ENCODE measurements at regions not wholly inside any gene's neighbourhood (a gene's known extent, or its start where the extent isn't known, plus 50 kb on each side); places are given as distances from the start of the nearest gene placed in this dataset.
A peak's percentile ranks its signal among the peaks of the same experiment; 100 is the strongest.
"Not testable (repeated sequence)": the region's sequence is repeated elsewhere in the genome, so short reads cannot be mapped to it uniquely, and the experiment has no call there.

DNA sequence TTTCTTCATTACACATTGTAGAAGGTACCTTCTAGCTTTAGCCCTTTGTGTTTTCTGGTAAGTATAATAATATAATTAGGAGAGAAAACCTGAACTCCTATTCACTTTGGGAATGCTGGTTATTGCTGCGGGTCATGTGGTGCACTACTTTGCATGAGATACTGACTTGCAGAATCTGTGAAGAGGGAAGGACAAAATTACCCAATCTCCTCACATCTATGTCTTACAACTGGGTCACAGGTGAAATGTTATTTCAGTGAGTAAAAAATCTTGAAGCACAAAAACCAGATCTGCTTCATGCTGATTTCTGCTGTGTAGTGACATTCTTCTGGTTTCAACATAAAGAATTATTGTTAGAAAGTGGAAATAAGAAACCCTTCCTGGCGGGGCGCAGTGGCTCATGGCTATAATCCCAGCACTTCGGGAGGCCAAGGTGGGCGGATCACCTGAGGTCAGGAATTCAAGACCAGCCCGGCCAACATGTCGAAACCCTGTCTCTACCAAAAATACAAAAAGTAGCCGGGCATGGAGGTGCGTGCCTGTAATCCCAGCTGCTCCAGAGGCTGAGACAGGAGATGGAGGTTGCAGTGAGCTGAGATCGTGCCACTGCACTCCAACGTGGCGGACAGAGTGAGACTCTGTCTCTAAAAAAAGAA lies 211.0 kb upstream of the REG3G start:
- TF ChIP-seq, protein P1, sequence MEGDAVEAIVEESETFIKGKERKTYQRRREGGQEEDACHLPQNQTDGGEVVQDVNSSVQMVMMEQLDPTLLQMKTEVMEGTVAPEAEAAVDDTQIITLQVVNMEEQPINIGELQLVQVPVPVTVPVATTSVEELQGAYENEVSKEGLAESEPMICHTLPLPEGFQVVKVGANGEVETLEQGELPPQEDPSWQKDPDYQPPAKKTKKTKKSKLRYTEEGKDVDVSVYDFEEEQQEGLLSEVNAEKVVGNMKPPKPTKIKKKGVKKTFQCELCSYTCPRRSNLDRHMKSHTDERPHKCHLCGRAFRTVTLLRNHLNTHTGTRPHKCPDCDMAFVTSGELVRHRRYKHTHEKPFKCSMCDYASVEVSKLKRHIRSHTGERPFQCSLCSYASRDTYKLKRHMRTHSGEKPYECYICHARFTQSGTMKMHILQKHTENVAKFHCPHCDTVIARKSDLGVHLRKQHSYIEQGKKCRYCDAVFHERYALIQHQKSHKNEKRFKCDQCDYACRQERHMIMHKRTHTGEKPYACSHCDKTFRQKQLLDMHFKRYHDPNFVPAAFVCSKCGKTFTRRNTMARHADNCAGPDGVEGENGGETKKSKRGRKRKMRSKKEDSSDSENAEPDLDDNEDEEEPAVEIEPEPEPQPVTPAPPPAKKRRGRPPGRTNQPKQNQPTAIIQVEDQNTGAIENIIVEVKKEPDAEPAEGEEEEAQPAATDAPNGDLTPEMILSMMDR (conservative IDR thresholded peaks at IDR 0.05; ENCODE audit: low read depth, low read length), result no peak
- H3K4me3 ChIP-seq (ENCODE audit: low read depth, low read length), result no peak overlapping the region
- DNase-seq (ENCODE audit: low read depth), result no peak

DNA sequence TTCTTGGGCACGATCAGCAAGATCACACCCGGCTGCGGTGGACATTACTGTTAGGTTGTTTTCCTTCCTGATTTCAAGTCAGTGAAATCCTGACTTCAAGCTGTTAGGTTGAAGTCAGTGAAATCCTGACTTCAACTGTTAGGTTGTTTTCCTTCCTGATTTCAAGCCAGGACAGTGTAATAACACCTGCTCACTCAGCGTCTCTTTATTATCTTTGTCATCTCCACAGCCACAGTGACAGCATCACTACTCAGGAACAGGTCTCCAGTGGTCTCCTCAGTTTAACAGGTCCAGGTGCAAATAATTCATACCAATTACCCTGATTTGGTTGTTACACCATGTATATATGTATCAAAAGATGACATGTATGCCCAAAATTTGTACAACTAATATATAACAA lies 208.1 kb upstream of the REG3G start:
- no peak overlapping the region for H3K4me3 ChIP-seq (ENCODE audit: low read depth, low read length)
- TF ChIP-seq, protein P1 (conservative IDR thresholded peaks at IDR 0.05; ENCODE audit: low read depth, low read length), result no peak
- DNase-seq (ENCODE audit: low read depth), result no peak

DNA sequence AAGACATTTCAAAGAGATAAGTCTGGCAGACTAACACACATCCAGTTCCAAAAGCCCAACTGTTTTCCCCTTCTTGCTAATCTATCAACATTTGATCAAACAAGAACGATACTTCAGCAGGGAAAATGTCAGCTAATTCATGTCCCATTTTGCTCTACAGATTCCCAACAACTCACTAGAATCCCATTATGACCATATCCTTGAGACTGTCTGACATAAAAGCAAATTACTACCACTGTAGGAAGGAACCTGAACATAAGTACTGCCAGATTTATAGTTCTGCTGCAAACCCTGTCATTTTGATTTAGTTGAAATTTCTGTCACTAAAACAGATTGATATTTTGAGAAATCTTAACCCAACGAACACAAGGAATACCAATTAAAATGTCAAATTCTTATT lies 193.0 kb upstream of the REG3G start:
- no peak for DNase-seq (ENCODE audit: low read depth)
- TF ChIP-seq, protein P1 (conservative IDR thresholded peaks at IDR 0.05; ENCODE audit: low read depth, low read length), result no peak
- no peak overlapping the region for H3K4me3 ChIP-seq (ENCODE audit: low read depth, low read length)

DNA sequence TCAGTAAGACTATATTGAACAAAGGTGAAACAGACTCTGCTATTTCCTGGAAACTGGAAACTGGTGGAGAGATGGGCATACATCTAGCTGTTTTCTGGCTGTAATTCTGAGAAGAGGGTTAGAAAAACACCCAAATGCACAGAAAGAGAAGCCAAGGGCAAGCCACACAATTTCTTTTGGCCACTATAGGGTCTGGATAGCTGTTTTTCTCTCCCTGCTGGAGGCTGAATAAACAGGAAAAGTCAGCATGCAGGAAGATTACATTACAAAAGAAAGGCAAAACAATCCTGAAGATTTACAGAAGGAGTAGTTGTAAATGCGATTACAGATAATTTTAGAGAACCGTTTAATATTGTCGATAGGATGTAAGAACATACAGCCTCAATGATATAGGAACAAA lies 186.2 kb upstream of the REG3G start:
- no peak for DNase-seq (ENCODE audit: low read depth)

DNA sequence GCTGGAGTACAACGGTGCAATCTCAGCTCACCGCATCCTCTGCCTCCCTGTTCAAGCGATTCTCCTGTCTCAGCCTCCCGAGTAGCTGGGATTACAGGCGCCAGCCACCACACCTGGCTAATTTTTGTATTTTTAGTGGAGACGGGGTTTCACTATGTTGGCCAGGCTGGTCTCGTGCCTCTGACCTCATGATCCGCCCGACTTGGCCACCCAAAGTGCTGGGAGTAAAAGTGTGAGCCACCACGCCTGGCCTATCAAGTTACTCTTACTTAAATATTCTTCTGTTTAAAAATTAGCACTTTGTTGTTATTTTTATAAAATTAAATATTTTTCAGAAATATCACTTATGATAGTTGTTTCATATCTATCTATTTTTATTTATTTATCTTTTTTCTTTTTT lies 185.2 kb upstream of the REG3G start:
- not testable (repeated sequence) for DNase-seq (ENCODE audit: low read depth)

More for the DNA sequence above, 186.2 kb upstream of the REG3G start:
- H3K4me3 ChIP-seq (ENCODE audit: low read depth, low read length), result no peak overlapping the region
- TF ChIP-seq, protein P1 (conservative IDR thresholded peaks at IDR 0.05; ENCODE audit: low read depth, low read length), result no peak

DNA sequence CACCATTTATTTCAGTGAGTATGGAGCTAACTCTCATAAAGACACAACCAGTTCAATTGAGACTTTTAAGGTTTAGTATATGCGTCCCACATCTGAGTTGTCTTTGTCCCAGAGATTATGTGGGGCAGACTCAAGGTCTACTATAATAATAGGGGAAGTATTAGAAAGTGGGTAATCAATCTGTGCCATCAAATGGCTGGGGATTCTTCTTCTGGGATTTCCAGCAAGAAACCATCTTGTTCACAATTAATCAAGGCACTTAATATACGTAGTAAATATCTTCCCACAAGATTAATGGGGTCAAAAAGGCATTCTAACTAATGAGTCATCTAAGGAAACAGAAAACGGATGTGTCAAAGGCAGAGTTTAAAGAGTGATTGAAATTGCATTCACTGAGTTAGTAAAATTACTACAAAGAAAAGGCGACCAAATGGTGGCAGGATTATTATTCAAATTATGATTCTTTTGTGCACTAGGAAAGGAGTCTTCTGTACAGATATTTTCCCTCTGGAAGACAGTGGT lies 179.8 kb upstream of the REG3G start:
- TF ChIP-seq, protein P1 (conservative IDR thresholded peaks at IDR 0.05; ENCODE audit: low read depth, low read length), result no peak
- DNase-seq (ENCODE audit: low read depth), result no peak
- no peak overlapping the region for H3K4me3 ChIP-seq (ENCODE audit: low read depth, low read length)

More for the DNA sequence above, 185.2 kb upstream of the REG3G start:
- not testable (repeated sequence) for H3K4me3 ChIP-seq (ENCODE audit: low read depth, low read length)

DNA sequence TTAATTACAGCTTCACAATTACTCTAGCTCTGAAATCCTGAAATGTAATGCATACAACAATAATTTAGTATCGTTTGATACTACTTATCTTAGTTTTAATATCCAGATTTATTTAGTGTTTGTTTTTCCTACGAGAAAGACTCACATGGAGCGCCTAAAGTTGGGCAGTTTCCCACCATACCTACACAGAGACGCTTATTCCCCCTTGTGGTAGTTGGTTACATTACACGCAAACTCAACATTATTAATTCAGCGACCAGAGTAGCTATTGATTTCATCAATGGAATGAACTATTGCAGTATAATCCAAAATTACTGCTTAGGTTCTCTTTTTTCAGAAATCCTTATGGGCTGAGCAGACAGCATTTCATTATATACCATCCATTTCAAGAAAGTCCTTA lies 164.0 kb upstream of the REG3G start:
- H3K4me3 ChIP-seq (ENCODE audit: low read depth, low read length), result no peak overlapping the region
- DNase-seq (ENCODE audit: low read depth), result no peak
- TF ChIP-seq, protein P1 (conservative IDR thresholded peaks at IDR 0.05; ENCODE audit: low read depth, low read length), result peak; percentile 51
